Fibroblast of skin of abdomen (primary cell): ENCODE measurements at regions not wholly inside any gene's neighbourhood (a gene's known extent, or its start where the extent isn't known, plus 50 kb on each side); places are given as distances from the start of the nearest gene placed in this dataset.

Source experiments
- DNase-seq: peaks from one replicate; pipeline ENCODE4 v3.0.0-alpha.2; 2013

- no peak for DNase-seq
Observed at GRCh38 chr22:27629908-27630673, 171.5 kb downstream of the MN1 start.

GRCh38 chr22:27630754-27631153 is 170.8 kb downstream of the MN1 start:
- no peak for DNase-seq

GRCh38 chr22:27631641-27632040 is 169.9 kb downstream of the MN1 start:
- no peak for DNase-seq

GRCh38 chr22:27632451-27633295 is 168.9 kb downstream of the MN1 start:
- no peak for DNase-seq

GRCh38 chr22:27633296-27633871 is 168.2 kb downstream of the MN1 start:
- DNase-seq = no peak

- no peak for DNase-seq
Observed at GRCh38 chr22:27634043-27634740, 167.4 kb downstream of the MN1 start.

- no peak for DNase-seq
Observed at GRCh38 chr22:27635435-27635834, 166.1 kb downstream of the MN1 start.

- no peak for DNase-seq
Observed at GRCh38 chr22:27635852-27636251, 165.7 kb downstream of the MN1 start.

GRCh38 chr22:27636716-27637508 is 164.6 kb downstream of the MN1 start:
- DNase-seq = no peak

GRCh38 chr22:27637604-27638003 is 164.0 kb downstream of the MN1 start:
- peak; percentile 73 for DNase-seq

GRCh38 chr22:27638329-27639233 is 163.0 kb downstream of the MN1 start:
- no peak for DNase-seq

GRCh38 chr22:27639248-27640086 is 162.1 kb downstream of the MN1 start:
- peak; percentile 28 for DNase-seq

- no peak for DNase-seq
Observed at GRCh38 chr22:27641049-27641795, 160.3 kb downstream of the MN1 start.

- DNase-seq = no peak
Observed at GRCh38 chr22:27642104-27642800, 159.3 kb downstream of the MN1 start.

- no peak for DNase-seq
Observed at GRCh38 chr22:27643907-27644306, 157.6 kb downstream of the MN1 start.

GRCh38 chr22:27644566-27644965 is 157.0 kb downstream of the MN1 start:
- no peak for DNase-seq

- DNase-seq = no peak
Observed at GRCh38 chr22:27647540-27647939, 154.0 kb downstream of the MN1 start.

GRCh38 chr22:27648074-27648473 is 153.5 kb downstream of the MN1 start:
- DNase-seq = no peak

- no peak for DNase-seq
Observed at GRCh38 chr22:27648853-27649252, 152.7 kb downstream of the MN1 start.
